Renal cortex interstitium (tissue), 11 donors: ENCODE measurements at regions not wholly inside any gene's neighbourhood (a gene's known extent, or its start where the extent isn't known, plus 50 kb on each side); places are given as distances from the start of the nearest gene placed in this dataset.

Source experiments
- DNase-seq, 11 donors: peaks; one replicate each; pipeline ENCODE4 v3.0.0-alpha.2; 2013; ENCODE audit warnings: low read depth in 9 of 11, low spot score in 4 of 11; ENCODE audit errors: extremely low read depth in 1 of 11

GRCh38 chr4:115294717-115295116, 181.3 kb upstream of the NDST4 start:
- DNase-seq, result no peak

GRCh38 chr4:115293093-115293462, 179.7 kb upstream of the NDST4 start:
- no peak for DNase-seq

DNA sequence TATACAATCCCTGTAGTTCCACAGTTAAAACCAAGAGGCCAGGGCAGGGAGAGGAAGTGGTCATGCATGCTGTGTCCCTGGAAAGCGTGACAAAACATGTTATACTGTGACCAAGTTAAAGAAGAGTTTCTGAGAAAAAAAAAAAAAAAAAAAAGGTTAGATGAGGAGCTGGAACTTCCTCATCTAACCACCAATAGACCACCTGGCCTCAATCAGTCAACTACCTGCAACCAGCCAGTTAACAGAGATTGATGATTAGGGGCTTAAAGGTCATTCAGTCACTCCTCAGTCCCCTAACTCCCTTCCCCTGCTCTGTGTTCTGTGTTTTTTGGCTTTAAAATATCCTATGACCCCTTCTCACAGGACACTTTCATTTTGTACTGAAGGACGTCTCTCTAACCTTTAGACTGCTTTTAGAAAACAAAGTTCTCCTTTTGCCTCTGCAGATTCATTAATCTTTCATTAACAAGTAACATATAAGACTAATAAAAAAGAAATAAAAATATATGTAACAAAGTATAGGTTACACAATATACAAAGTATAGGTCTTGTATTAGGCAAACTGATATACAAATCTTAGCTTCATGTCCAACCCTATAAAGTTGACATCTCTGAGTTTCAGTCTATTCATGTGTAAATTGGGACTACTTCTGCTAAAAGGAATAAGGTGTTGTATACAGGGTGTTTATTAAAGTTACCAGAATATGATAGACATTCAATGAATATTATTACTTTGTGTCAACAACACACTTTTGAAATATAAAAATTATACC, 179.1 kb upstream of the NDST4 start:
- DNase-seq, result peak in 1 of 11 donors; percentile 7

- DNase-seq, result no peak
These were observed 174.0 kb upstream of the NDST4 start for GRCh38 chr4:115287426-115287825.

GRCh38 chr4:115279330-115279729, 165.9 kb upstream of the NDST4 start:
- no peak for DNase-seq

DNA sequence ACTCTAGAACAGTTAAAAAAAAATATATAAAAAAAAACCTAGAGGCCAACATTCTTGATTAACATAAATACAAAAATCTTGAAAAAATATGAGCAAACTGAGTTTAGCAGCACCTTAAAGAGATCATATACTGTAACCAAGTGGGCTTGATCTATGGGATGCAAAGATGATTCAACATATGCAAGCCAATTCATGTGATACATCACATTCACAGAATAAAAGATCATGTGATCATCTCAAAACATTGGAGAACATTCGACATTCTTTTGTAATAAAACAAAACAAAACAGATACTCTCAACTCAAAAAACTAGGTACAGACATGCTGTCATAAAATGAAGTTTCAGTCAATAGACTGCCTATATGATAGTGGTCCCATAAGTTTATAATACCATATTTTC, 165.4 kb upstream of the NDST4 start:
- DNase-seq, result no peak

- no peak for DNase-seq
These were observed 162.2 kb upstream of the NDST4 start for GRCh38 chr4:115275615-115276014.

GRCh38 chr4:115274545-115274944, 161.1 kb upstream of the NDST4 start:
- no peak for DNase-seq

GRCh38 chr4:115272594-115272993, 159.2 kb upstream of the NDST4 start:
- no peak for DNase-seq

- DNase-seq, result no peak
These were observed 158.8 kb upstream of the NDST4 start for GRCh38 chr4:115272185-115272584.

- no peak for DNase-seq
These were observed 146.8 kb upstream of the NDST4 start for GRCh38 chr4:115260195-115260594.

DNA sequence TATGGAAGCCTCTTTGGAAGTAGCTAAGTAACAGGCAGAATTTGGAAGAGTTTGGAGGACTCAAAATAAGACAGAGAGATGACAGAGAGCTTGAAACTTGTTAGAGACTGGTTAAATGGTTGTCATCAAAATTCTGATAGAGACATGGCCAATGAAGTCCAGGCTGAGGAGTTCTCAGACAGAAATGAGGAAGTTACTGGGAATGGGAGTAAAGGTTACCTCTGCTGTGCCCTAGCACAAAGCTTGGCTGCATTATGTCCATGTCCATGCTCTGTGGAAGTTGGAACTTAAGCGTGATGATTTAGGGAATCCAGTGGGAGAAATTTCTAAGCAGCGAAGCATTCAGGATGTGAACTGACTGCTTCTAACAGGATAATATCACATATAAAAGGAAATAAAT, 146.2 kb upstream of the NDST4 start:
- DNase-seq, result no peak

- no peak for DNase-seq
These were observed 136.4 kb upstream of the NDST4 start for GRCh38 chr4:115249808-115250207.

DNA sequence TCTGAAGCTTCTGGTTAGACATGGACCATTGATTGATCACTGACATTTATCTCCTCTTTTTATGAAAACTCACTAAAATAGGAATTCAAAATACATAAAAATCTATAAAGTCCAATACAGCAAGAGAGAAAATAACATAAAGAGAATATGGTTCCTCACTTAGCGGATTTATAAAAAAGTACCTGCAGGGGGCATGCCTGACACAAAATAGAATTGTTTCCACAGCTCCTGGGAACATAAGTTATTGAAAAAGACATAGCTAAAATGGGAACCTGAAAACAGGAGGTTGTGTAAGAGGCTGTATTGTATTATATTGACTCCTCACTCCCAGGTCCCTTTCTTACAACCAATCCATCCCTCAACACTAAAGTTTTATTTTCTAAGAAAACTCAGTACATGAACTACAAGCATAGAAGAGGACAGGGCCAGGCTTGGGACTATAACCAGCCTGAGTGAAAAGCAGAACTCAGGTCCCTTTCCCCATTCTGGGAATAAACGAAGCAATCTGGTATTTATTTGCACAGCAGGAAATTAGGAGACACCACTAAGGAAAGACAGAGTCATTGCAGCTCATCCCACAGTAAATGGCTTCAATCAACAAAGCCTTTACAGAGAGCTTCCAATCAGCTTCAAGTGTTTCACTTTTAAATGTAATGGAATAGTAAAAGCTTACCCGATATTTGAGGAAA, 121.1 kb upstream of the NDST4 start:
- no peak for DNase-seq

GRCh38 chr4:115233600-115233999, 120.2 kb upstream of the NDST4 start:
- no peak for DNase-seq

DNA sequence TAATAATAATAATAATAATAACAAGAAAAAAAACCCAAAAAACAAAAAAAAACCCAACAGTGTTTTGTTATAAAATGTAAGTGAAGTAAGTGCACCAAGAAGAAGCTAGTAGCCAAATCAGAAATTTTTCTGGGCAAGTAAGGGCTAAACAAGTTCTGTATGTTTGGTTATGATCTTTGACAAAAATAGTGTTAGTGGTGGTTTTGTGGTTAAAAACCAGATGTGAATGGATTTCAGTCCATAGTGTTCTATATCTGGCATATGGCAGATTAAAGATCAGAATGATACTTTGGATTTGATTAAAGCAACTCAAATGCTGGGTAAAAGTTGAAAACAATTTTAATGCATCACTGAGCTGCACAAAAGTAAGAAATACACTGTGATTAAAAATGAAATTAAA, 116.5 kb upstream of the NDST4 start:
- no peak for DNase-seq

GRCh38 chr4:115228851-115229250, 115.4 kb upstream of the NDST4 start:
- no peak for DNase-seq

DNA sequence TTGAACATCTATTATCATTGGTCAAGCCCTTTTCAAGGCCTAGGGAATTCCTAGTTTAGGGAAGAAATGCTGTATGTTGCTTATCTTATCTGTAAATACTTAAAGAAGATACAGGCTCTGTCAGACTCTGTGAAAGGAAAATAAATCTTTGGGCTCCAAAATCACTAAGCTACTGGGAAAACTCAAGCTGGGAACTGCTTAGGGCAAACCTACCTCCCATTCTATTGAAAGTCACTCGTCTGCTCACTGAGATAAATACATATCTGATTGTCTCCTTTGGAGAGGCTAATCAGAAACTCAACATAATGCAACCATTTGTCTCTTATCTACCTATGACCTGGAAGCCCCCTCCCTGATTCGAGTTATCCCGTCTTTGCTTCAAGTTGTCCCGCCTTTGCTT, 108.6 kb upstream of the NDST4 start:
- no peak for DNase-seq

- DNase-seq, result no peak
These were observed 106.4 kb upstream of the NDST4 start for GRCh38 chr4:115219862-115220261.

GRCh38 chr4:115219315-115219860, 106.0 kb upstream of the NDST4 start:
- DNase-seq, result no peak

DNA sequence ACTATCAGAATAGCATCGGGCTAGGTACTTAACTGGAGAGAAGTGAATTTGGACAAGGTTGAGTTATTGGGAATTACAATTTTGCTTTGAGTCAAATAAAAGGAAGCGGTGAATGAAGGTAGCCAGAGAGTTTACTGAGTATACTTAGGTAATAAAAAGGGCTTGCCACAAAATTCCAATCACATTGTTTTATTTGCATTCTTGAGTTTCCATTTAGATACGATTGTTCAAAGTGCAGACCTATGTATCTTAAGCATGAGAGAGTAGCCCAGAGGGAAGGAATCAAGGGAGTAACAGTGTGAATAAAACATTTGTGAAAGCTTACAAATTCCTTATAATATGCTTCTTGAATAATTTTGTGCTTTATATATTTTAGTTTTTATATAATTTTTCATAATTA, 102.5 kb upstream of the NDST4 start:
- DNase-seq, result no peak
